Hippocampal formation (tissue), 2 donors: ENCODE measurements at regions not wholly inside any gene's neighbourhood (a gene's known extent, or its start where the extent isn't known, plus 50 kb on each side); places are given as distances from the start of the nearest gene placed in this dataset.

Experiments
- DNase-seq, 2 donors: peaks; one replicate each; lab custom pipeline; 2025; lab: John Stamatoyannopoulos, UW

GRCh38 chr10:98332623-98333269 is 64.8 kb upstream of the LOXL4 start:
- DNase-seq, result no peak

GRCh38 chr10:98331885-98332284 is 63.9 kb upstream of the LOXL4 start:
- no peak for DNase-seq

GRCh38 chr10:98330987-98331386 is 63.0 kb upstream of the LOXL4 start:
- DNase-seq, result no peak

- no peak for DNase-seq
Observed at GRCh38 chr10:98328640-98329039, 60.6 kb upstream of the LOXL4 start.

GRCh38 chr10:98328163-98328562 is 60.2 kb upstream of the LOXL4 start:
- no peak for DNase-seq

GRCh38 chr10:98326621-98327027 is 58.6 kb upstream of the LOXL4 start:
- DNase-seq, result peak in 1 of 2 donors; percentile 14

- no peak for DNase-seq
Observed at GRCh38 chr10:98323221-98324164, 55.5 kb upstream of the LOXL4 start.

GRCh38 chr10:98321186-98321780 is 53.3 kb upstream of the LOXL4 start:
- no peak for DNase-seq

- no peak for DNase-seq
Observed at GRCh38 chr10:98320486-98321185, 52.6 kb upstream of the LOXL4 start.

GRCh38 chr10:98318861-98319260 is 50.9 kb upstream of the LOXL4 start:
- no peak for DNase-seq
